HepG2 (cell line): ENCODE measurements at regions not wholly inside any gene's neighbourhood (a gene's known extent, or its start where the extent isn't known, plus 50 kb on each side); places are given as distances from the start of the nearest gene placed in this dataset.
A peak's percentile ranks its signal among the peaks of the same experiment; 100 is the strongest.

Experiments
- ETV5 ChIP-seq: IDR thresholded peaks from 2 replicates; pipeline ENCODE4 v1.6.1; 2018; ENCODE audit warnings: missing biosample characterization, missing genetic modification reagents, inconsistent platforms, borderline replicate concordance
- GLMP ChIP-seq: sonication (generic); formaldehyde crosslinking; IDR thresholded peaks from 2 replicates; pipeline ENCODE4 v1.9.0; 2021; ENCODE audit warnings: missing genetic modification reagents, mild to moderate bottlenecking, borderline replicate concordance
- GRHL1 ChIP-seq: sonication (generic); formaldehyde crosslinking; conservative IDR thresholded peaks from 2 replicates; pipeline ENCODE4 v1.8.0; 2022; ENCODE audit warnings: missing genetic modification reagents
- GTF3A ChIP-seq: sonication (generic); formaldehyde crosslinking; conservative IDR thresholded peaks from 2 replicates; pipeline ENCODE4 v1.4.0; 2020; ENCODE audit warnings: mild to moderate bottlenecking, missing genetic modification reagents
- HDAC6 ChIP-seq: fragments of 200-600 bp; sonication (generic); IDR thresholded peaks from 2 replicates; pipeline ENCODE4 v1.7.0; 2017; ENCODE audit warnings: mild to moderate bottlenecking, antibody characterized with exemption, low read length, low read depth
- HINFP ChIP-seq: sonication (generic); formaldehyde crosslinking; IDR thresholded peaks from 2 replicates; pipeline ENCODE4 v1.4.0; 2020; ENCODE audit warnings: low read depth, mild to moderate bottlenecking, missing genetic modification reagents
- HNRNPK ChIP-seq: fragments of 200-400 bp; formaldehyde crosslinking; IDR thresholded peaks from 2 replicates; pipeline ENCODE4 v1.6.1; 2018; ENCODE audit warnings: low read length, low read depth, moderate library complexity, mild to moderate bottlenecking; ENCODE audit not compliant: poor library complexity, severe bottlenecking
- MBNL3 ChIP-seq: fragments of 250-450 bp; sonication (Bioruptor Pico); conservative IDR thresholded peaks from 2 replicates; pipeline ENCODE4 v1.8.0; 2022; ENCODE audit warnings: mild to moderate bottlenecking, inconsistent platforms
- NBN ChIP-seq: fragments of 450-650 bp; conservative IDR thresholded peaks from 2 replicates; pipeline ENCODE4 v1.6.1; 2017
- NR2F1 ChIP-seq, 2 experiments: fragments of 450-650 bp in 1 of 2; formaldehyde crosslinking in 1 of 2; IDR thresholded peaks; 2 replicates each; pipeline versions ENCODE4 v1.5.0 to v1.6.1; 2016 to 2020; ENCODE audit warnings: mild to moderate bottlenecking in 1 of 2, missing compliant biosample characterization in 1 of 2, missing genetic modification reagents in 1 of 2, moderate library complexity in 1 of 2
- POLR2AphosphoS2 ChIP-seq: IDR thresholded peaks from 2 replicates; pipeline ENCODE4 v1.6.1; 2011; ENCODE audit warnings: low read depth, low read length, improper control_type of control experiment
- POLR2G ChIP-seq: fragments of 200-400 bp; formaldehyde crosslinking; IDR thresholded peaks from 2 replicates; pipeline ENCODE4 v1.6.1; 2018; ENCODE audit warnings: mild to moderate bottlenecking, low read depth, low read length, moderate library complexity
- SIN3A ChIP-seq: IDR thresholded peaks from 2 replicates; pipeline ENCODE4 v1.6.1; 2011; ENCODE audit warnings: low read depth, mild to moderate bottlenecking, control low read depth, low read length, borderline replicate concordance
- SKIL ChIP-seq: sonication (generic); formaldehyde crosslinking; IDR thresholded peaks from 2 replicates; pipeline ENCODE4 v1.8.0; 2022; ENCODE audit warnings: missing genetic modification reagents, mild to moderate bottlenecking, moderate library complexity, borderline replicate concordance
- ZKSCAN8 ChIP-seq: IDR thresholded peaks from 2 replicates; pipeline ENCODE4 v1.6.1; 2016; ENCODE audit warnings: borderline replicate concordance, missing genetic modification reagents, missing compliant biosample characterization
- ZNF230 ChIP-seq: sonication (generic); formaldehyde crosslinking; IDR thresholded peaks from 2 replicates; pipeline ENCODE4 v1.4.0; 2020; ENCODE audit warnings: mild to moderate bottlenecking, missing genetic modification reagents
- ZNF296 ChIP-seq: sonication (generic); formaldehyde crosslinking; conservative IDR thresholded peaks from 2 replicates; pipeline ENCODE4 v1.5.0; 2020; ENCODE audit warnings: mild to moderate bottlenecking, missing genetic modification reagents
- ZNF382 ChIP-seq: sonication (generic); formaldehyde crosslinking; IDR thresholded peaks from 2 replicates; pipeline ENCODE4 v1.5.0; 2020; ENCODE audit warnings: missing genetic modification reagents, mild to moderate bottlenecking, borderline replicate concordance
- ZSCAN31 ChIP-seq: sonication (generic); formaldehyde crosslinking; IDR thresholded peaks from 2 replicates; pipeline ENCODE4 v1.5.0; 2020; ENCODE audit warnings: low read depth, mild to moderate bottlenecking, missing genetic modification reagents

GRCh38 chr14:53458368-53458814 lies 305.3 kb upstream of the DDHD1 start (continued):
- TF ChIP-seq MBNL3 (no peak), POLR2G (no peak), ETV5 (CRISPR knock-in tag) (peak; percentile 50; the same call in 1 of the 2 replicates), HDAC6 (no peak), ZNF382 (CRISPR knock-in tag) (no peak), ZNF230 (CRISPR knock-in tag) (no peak), SIN3A (no peak), SKIL (CRISPR knock-in tag) (0 out of 2 replicates have a peak, but pooled peaks have one; percentile 15), ZNF296 (CRISPR knock-in tag) (no peak), GRHL1 (CRISPR knock-in tag) (no peak), ZKSCAN8 (CRISPR knock-in tag) (peak; percentile 78; the same call in 1 of the 2 replicates), NR2F1 (CRISPR knock-in tag; IDR thresholded peaks at IDR 0.05) (peak in 1 of 2 experiments; percentile 80; a peak in 2 of 4 replicates), GTF3A (CRISPR knock-in tag) (no peak), HNRNPK (no peak), ZSCAN31 (CRISPR knock-in tag) (no peak), HINFP (no peak), GLMP (CRISPR knock-in tag) (no peak), POLR2AphosphoS2 (no peak), NBN (no peak)
